ENCODE measurements at regions not wholly inside any gene's neighbourhood (a gene's known extent, or its start where the extent isn't known, plus 50 kb on each side); places are given as distances from the start of the nearest gene placed in this dataset.

- no CpG with 5 or more reads among the region's 1 CpG for WGBS (ENCODE audit: insufficient coverage, insufficient read length)
- no peak overlapping the region for H3K27ac ChIP-seq (ENCODE audit: low read length)
- H3K27me3 ChIP-seq (ENCODE audit: control insufficient read depth, insufficient read depth, low read length) = no peaks in the 10 kb centered on the region
- no peak overlapping the region for H3K4me3 ChIP-seq (ENCODE audit: low read length)
- H3K9me3 ChIP-seq (ENCODE audit: control insufficient read depth, insufficient read depth, low read length) = no peaks in the 10 kb centered on the region
- H3K36me3 ChIP-seq (ENCODE audit: control insufficient read depth, insufficient read depth, low read length) = no peaks in the 10 kb centered on the region
- H3K4me1 ChIP-seq (ENCODE audit: control insufficient read depth, insufficient read depth, low read length) = no peaks in the 10 kb centered on the region
- no peak for DNase-seq (ENCODE audit: low read depth, low spot score)
Observed at GRCh38 chr2:103451283-103451682, 689.5 kb downstream of the TMEM182 start.

GRCh38 chr2:103459283-103459682 lies 697.5 kb downstream of the TMEM182 start:
- Histone ChIP-seq H3K27ac (ENCODE audit: low read length) (no peak overlapping the region), H3K4me1 (ENCODE audit: control insufficient read depth, insufficient read depth, low read length) (no peaks in the 10 kb centered on the region), H3K36me3 (ENCODE audit: control insufficient read depth, insufficient read depth, low read length) (no peaks in the 10 kb centered on the region), H3K27me3 (ENCODE audit: control insufficient read depth, insufficient read depth, low read length) (no peaks in the 10 kb centered on the region), H3K9me3 (ENCODE audit: control insufficient read depth, insufficient read depth, low read length) (no peaks in the 10 kb centered on the region), H3K4me3 (ENCODE audit: low read length) (no peak overlapping the region)
- DNase-seq (ENCODE audit: low read depth, low spot score) = no peak
- WGBS (ENCODE audit: insufficient coverage, insufficient read length) = no CpG with 5 or more reads among the region's 2 CpGs

- H3K4me3 ChIP-seq (ENCODE audit: low read length) = no peak overlapping the region
Observed at GRCh38 chr2:103462101-103462500, 700.3 kb downstream of the TMEM182 start.

GRCh38 chr2:103462712-103463111 lies 700.9 kb downstream of the TMEM182 start:
- DNase-seq (ENCODE audit: low read depth, low spot score) = no peak
- Histone ChIP-seq H3K36me3 (ENCODE audit: control insufficient read depth, insufficient read depth, low read length) (no peaks in the 10 kb centered on the region), H3K27me3 (ENCODE audit: control insufficient read depth, insufficient read depth, low read length) (no peaks in the 10 kb centered on the region), H3K4me1 (ENCODE audit: control insufficient read depth, insufficient read depth, low read length) (no peaks in the 10 kb centered on the region), H3K9me3 (ENCODE audit: control insufficient read depth, insufficient read depth, low read length) (no peaks in the 10 kb centered on the region), H3K27ac (ENCODE audit: low read length) (no peak overlapping the region), H3K4me3 (ENCODE audit: low read length) (no peak overlapping the region)
- WGBS (ENCODE audit: insufficient coverage, insufficient read length) = no CpG with 5 or more reads among the region's 2 CpGs

More at GRCh38 chr2:103462101-103462500, 700.3 kb downstream of the TMEM182 start:
- DNase-seq (ENCODE audit: low read depth, low spot score) = no peak
- no CpG with 5 or more reads among the region's 2 CpGs for WGBS (ENCODE audit: insufficient coverage, insufficient read length)
- H3K9me3 ChIP-seq (ENCODE audit: control insufficient read depth, insufficient read depth, low read length) = no peaks in the 10 kb centered on the region
- no peaks in the 10 kb centered on the region for H3K4me1 ChIP-seq (ENCODE audit: control insufficient read depth, insufficient read depth, low read length)
- H3K27me3 ChIP-seq (ENCODE audit: control insufficient read depth, insufficient read depth, low read length) = no peaks in the 10 kb centered on the region
- no peak overlapping the region for H3K27ac ChIP-seq (ENCODE audit: low read length)
- H3K36me3 ChIP-seq (ENCODE audit: control insufficient read depth, insufficient read depth, low read length) = no peaks in the 10 kb centered on the region

GRCh38 chr2:103464831-103465230 lies 703.0 kb downstream of the TMEM182 start:
- no peaks in the 10 kb centered on the region for H3K4me1 ChIP-seq (ENCODE audit: control insufficient read depth, insufficient read depth, low read length)
- no peaks in the 10 kb centered on the region for H3K27me3 ChIP-seq (ENCODE audit: control insufficient read depth, insufficient read depth, low read length)
- no peaks in the 10 kb centered on the region for H3K36me3 ChIP-seq (ENCODE audit: control insufficient read depth, insufficient read depth, low read length)
- DNase-seq (ENCODE audit: low read depth, low spot score) = no peak
- H3K27ac ChIP-seq (ENCODE audit: low read length) = no peak overlapping the region
- no peak overlapping the region for H3K4me3 ChIP-seq (ENCODE audit: low read length)
- no CpG with 5 or more reads among the region's 7 CpGs for WGBS (ENCODE audit: insufficient coverage, insufficient read length)
- H3K9me3 ChIP-seq (ENCODE audit: control insufficient read depth, insufficient read depth, low read length) = no peaks in the 10 kb centered on the region

- DNase-seq (ENCODE audit: low read depth, low spot score) = no peak
- no CpG with 5 or more reads among the region's 1 CpG for WGBS (ENCODE audit: insufficient coverage, insufficient read length)
- H3K27ac ChIP-seq (ENCODE audit: low read length) = no peak overlapping the region
- H3K9me3 ChIP-seq (ENCODE audit: control insufficient read depth, insufficient read depth, low read length) = no peaks in the 10 kb centered on the region
- H3K36me3 ChIP-seq (ENCODE audit: control insufficient read depth, insufficient read depth, low read length) = no peaks in the 10 kb centered on the region
- no peaks in the 10 kb centered on the region for H3K27me3 ChIP-seq (ENCODE audit: control insufficient read depth, insufficient read depth, low read length)
- H3K4me3 ChIP-seq (ENCODE audit: low read length) = no peak overlapping the region
- H3K4me1 ChIP-seq (ENCODE audit: control insufficient read depth, insufficient read depth, low read length) = no peaks in the 10 kb centered on the region
Observed at GRCh38 chr2:103469800-103470199, 708.0 kb downstream of the TMEM182 start.

- Histone ChIP-seq H3K4me1 (ENCODE audit: control insufficient read depth, insufficient read depth, low read length) (no peaks in the 10 kb centered on the region), H3K27ac (ENCODE audit: low read length) (no peak overlapping the region), H3K27me3 (ENCODE audit: control insufficient read depth, insufficient read depth, low read length) (no peaks in the 10 kb centered on the region), H3K9me3 (ENCODE audit: control insufficient read depth, insufficient read depth, low read length) (no peaks in the 10 kb centered on the region), H3K4me3 (ENCODE audit: low read length) (no peak overlapping the region), H3K36me3 (ENCODE audit: control insufficient read depth, insufficient read depth, low read length) (no peaks in the 10 kb centered on the region)
- DNase-seq (ENCODE audit: low read depth, low spot score) = no peak
- no CpG with 5 or more reads among the region's 1 CpG for WGBS (ENCODE audit: insufficient coverage, insufficient read length)
Observed at GRCh38 chr2:103484906-103485305, 723.1 kb downstream of the TMEM182 start.

- H3K27me3 ChIP-seq (ENCODE audit: control insufficient read depth, insufficient read depth, low read length) = no peaks in the 10 kb centered on the region
- H3K27ac ChIP-seq (ENCODE audit: low read length) = no peak overlapping the region
- no peak for DNase-seq (ENCODE audit: low read depth, low spot score)
- WGBS (ENCODE audit: insufficient coverage, insufficient read length) = no CpG with 5 or more reads among the region's 1 CpG
- H3K4me1 ChIP-seq (ENCODE audit: control insufficient read depth, insufficient read depth, low read length) = no peaks in the 10 kb centered on the region
- H3K4me3 ChIP-seq (ENCODE audit: low read length) = no peak overlapping the region
- no peaks in the 10 kb centered on the region for H3K36me3 ChIP-seq (ENCODE audit: control insufficient read depth, insufficient read depth, low read length)
- no peaks in the 10 kb centered on the region for H3K9me3 ChIP-seq (ENCODE audit: control insufficient read depth, insufficient read depth, low read length)
Observed at GRCh38 chr2:103496850-103497249, 735.0 kb downstream of the TMEM182 start.

- Histone ChIP-seq H3K9me3 (ENCODE audit: control insufficient read depth, insufficient read depth, low read length) (no peaks in the 10 kb centered on the region), H3K36me3 (ENCODE audit: control insufficient read depth, insufficient read depth, low read length) (no peaks in the 10 kb centered on the region), H3K27ac (ENCODE audit: low read length) (no peak overlapping the region), H3K4me1 (ENCODE audit: control insufficient read depth, insufficient read depth, low read length) (no peaks in the 10 kb centered on the region), H3K27me3 (ENCODE audit: control insufficient read depth, insufficient read depth, low read length) (no peaks in the 10 kb centered on the region), H3K4me3 (ENCODE audit: low read length) (no peak overlapping the region)
- no peak for DNase-seq (ENCODE audit: low read depth, low spot score)
- WGBS (ENCODE audit: insufficient coverage, insufficient read length) = no CpG with 5 or more reads among the region's 4 CpGs
Observed at GRCh38 chr2:103506812-103507211, 745.0 kb downstream of the TMEM182 start.

GRCh38 chr2:103512442-103512841 lies 750.6 kb downstream of the TMEM182 start:
- H3K27me3 ChIP-seq (ENCODE audit: control insufficient read depth, insufficient read depth, low read length) = no peaks in the 10 kb centered on the region

GRCh38 chr2:103520547-103520946 lies 758.7 kb downstream of the TMEM182 start:
- Histone ChIP-seq H3K36me3 (ENCODE audit: control insufficient read depth, insufficient read depth, low read length) (no peaks in the 10 kb centered on the region), H3K27me3 (ENCODE audit: control insufficient read depth, insufficient read depth, low read length) (no peaks in the 10 kb centered on the region), H3K4me1 (ENCODE audit: control insufficient read depth, insufficient read depth, low read length) (no peaks in the 10 kb centered on the region), H3K4me3 (ENCODE audit: low read length) (no peak overlapping the region), H3K27ac (ENCODE audit: low read length) (no peak overlapping the region), H3K9me3 (ENCODE audit: control insufficient read depth, insufficient read depth, low read length) (no peaks in the 10 kb centered on the region)
- WGBS (ENCODE audit: insufficient coverage, insufficient read length) = no CpG with 5 or more reads among the region's 1 CpG
- no peak for DNase-seq (ENCODE audit: low read depth, low spot score)

More at GRCh38 chr2:103512442-103512841, 750.6 kb downstream of the TMEM182 start:
- no peaks in the 10 kb centered on the region for H3K4me1 ChIP-seq (ENCODE audit: control insufficient read depth, insufficient read depth, low read length)
- H3K36me3 ChIP-seq (ENCODE audit: control insufficient read depth, insufficient read depth, low read length) = no peaks in the 10 kb centered on the region
- DNase-seq (ENCODE audit: low read depth, low spot score) = no peak
- H3K4me3 ChIP-seq (ENCODE audit: low read length) = no peak overlapping the region
- H3K27ac ChIP-seq (ENCODE audit: low read length) = no peak overlapping the region
- no peaks in the 10 kb centered on the region for H3K9me3 ChIP-seq (ENCODE audit: control insufficient read depth, insufficient read depth, low read length)

Measured in iPS DF 6.9 (cell line).